Stomach (tissue), 4 donors: ENCODE measurements at regions not wholly inside any gene's neighbourhood (a gene's known extent, or its start where the extent isn't known, plus 50 kb on each side); places are given as distances from the start of the nearest gene placed in this dataset.

Source experiments
- CTCF ChIP-seq, 7 experiments: fragments of 450-650 bp in 4 of 7; fragments of 200-600 bp in 3 of 7; sonication (generic) in 3 of 7; IDR thresholded peaks; one replicate each; pipeline ENCODE4 v1.5.1; 2016 to 2019; ENCODE audit warnings: antibody characterized with exemption in 7 of 7, control low read depth in 2 of 7, mild to moderate bottlenecking in 1 of 7
- EP300 ChIP-seq: sonication (generic); formaldehyde crosslinking; IDR thresholded peaks from one replicate; pipeline ENCODE4 v1.6.1; 2017; ENCODE audit warnings: antibody characterized with exemption
- POLR2A ChIP-seq, 4 donors: fragments of 450-650 bp; IDR thresholded peaks; one replicate each; pipeline ENCODE4 v1.6.1; 2016; ENCODE audit warnings: antibody characterized with exemption in 4 of 4, control low read depth in 2 of 4, mild to moderate bottlenecking in 1 of 4, moderate library complexity in 1 of 4
- POLR2AphosphoS5 ChIP-seq, 3 donors: sonication (generic); formaldehyde crosslinking; IDR thresholded peaks; one replicate each; pipeline ENCODE4 v1.6.1; 2016; ENCODE audit warnings: antibody characterized with exemption in 3 of 3

GRCh38 chr12:13890943-13891342 is 90.5 kb downstream of the GRIN2B start:
- TF ChIP-seq CTCF (IDR thresholded peaks at IDR 0.05), result no peak
- no peak for TF ChIP-seq POLR2A (IDR thresholded peaks at IDR 0.05)
- TF ChIP-seq POLR2AphosphoS5 (IDR thresholded peaks at IDR 0.05), result no peak
- no peak for TF ChIP-seq EP300
